ENCODE measurements at regions not wholly inside any gene's neighbourhood (a gene's known extent, or its start where the extent isn't known, plus 50 kb on each side); places are given as distances from the start of the nearest gene placed in this dataset.

GRCh38 chr10:15462253-15462897, 91.3 kb upstream of the FAM171A1 start:
- peak in 2 of 3 donors; percentile 49 to 53 for DNase-seq
- ATAC-seq (ENCODE audit: insufficient read depth, low FRiP score), result no peak
- Histone ChIP-seq H3K4me1 (ENCODE audit: control insufficient read depth in 5 of 5, insufficient read depth in 5 of 5, low read length in 5 of 5) (peaks cover 0 to 7% (median 0%) of the 10 kb centered on the region in 5 donors), H3K36me3 (ENCODE audit: control insufficient read depth in 4 of 4, insufficient read depth in 4 of 4, low read length in 4 of 4) (no peaks in the 10 kb centered on the region), H3K4me3 (no peak overlapping the region), H3K9ac (ENCODE audit: insufficient read depth in 1 of 2, low read length in 2 of 2) (no peak overlapping the region), H3K9me3 (ENCODE audit: control insufficient read depth in 4 of 4, insufficient read depth in 3 of 4, low read length in 3 of 4) (peaks cover 0 to 11% (median 2%) of the 10 kb centered on the region in 4 donors), H3K27me3 (ENCODE audit: control insufficient read depth in 3 of 3, insufficient read depth in 3 of 3, low read length in 2 of 3) (no peaks in the 10 kb centered on the region), H3K27ac (ENCODE audit: low read depth in 1 of 2, low read length in 1 of 2) (no peak overlapping the region)
- WGBS, 2 donors, result 83 to 92% methylated on average over 6 of the region's 6 CpGs
- TF ChIP-seq CTCF (IDR thresholded peaks at IDR 0.05; ENCODE audit: control extremely low read depth, extremely low read depth), result no peak

- WGBS, 2 donors, result 47 to 51% methylated on average over 9 of the region's 9 CpGs
- peaks cover 0 to 11% (median 2%) of the 10 kb centered on the region in 4 donors for H3K9me3 ChIP-seq (ENCODE audit: control insufficient read depth in 4 of 4, insufficient read depth in 3 of 4, low read length in 3 of 4)
- peaks cover 0 to 7% (median 0%) of the 10 kb centered on the region in 5 donors for H3K4me1 ChIP-seq (ENCODE audit: control insufficient read depth in 5 of 5, insufficient read depth in 5 of 5, low read length in 5 of 5)
- no peak overlapping the region for H3K4me3 ChIP-seq
- ATAC-seq (ENCODE audit: insufficient read depth, low FRiP score) (no peak), DNase-seq (peak; percentile 39 to 70 (median 50))
- peak overlapping the region in 1 of 2 donors; percentile 1 for H3K27ac ChIP-seq (ENCODE audit: low read depth in 1 of 2, low read length in 1 of 2)
- no peak overlapping the region for H3K9ac ChIP-seq (ENCODE audit: insufficient read depth in 1 of 2, low read length in 2 of 2)
- TF ChIP-seq CTCF (IDR thresholded peaks at IDR 0.05; ENCODE audit: control extremely low read depth, extremely low read depth), result peak; percentile 2
- no peaks in the 10 kb centered on the region for H3K27me3 ChIP-seq (ENCODE audit: control insufficient read depth in 3 of 3, insufficient read depth in 3 of 3, low read length in 2 of 3)
- H3K36me3 ChIP-seq (ENCODE audit: control insufficient read depth in 4 of 4, insufficient read depth in 4 of 4, low read length in 4 of 4), result no peaks in the 10 kb centered on the region
Observed at GRCh38 chr10:15461353-15462108, 90.4 kb upstream of the FAM171A1 start.

GRCh38 chr10:15460661-15461060, 89.6 kb upstream of the FAM171A1 start:
- Histone ChIP-seq H3K4me1 (ENCODE audit: control insufficient read depth in 5 of 5, insufficient read depth in 5 of 5, low read length in 5 of 5) (peaks cover 0 to 7% (median 0%) of the 10 kb centered on the region in 5 donors), H3K4me3 (no peak overlapping the region), H3K36me3 (ENCODE audit: control insufficient read depth in 4 of 4, insufficient read depth in 4 of 4, low read length in 4 of 4) (no peaks in the 10 kb centered on the region), H3K27ac (ENCODE audit: low read depth in 1 of 2, low read length in 1 of 2) (peak overlapping the region in 1 of 2 donors; percentile 17), H3K9me3 (ENCODE audit: control insufficient read depth in 4 of 4, insufficient read depth in 3 of 4, low read length in 3 of 4) (peaks cover 0 to 11% (median 2%) of the 10 kb centered on the region in 4 donors), H3K27me3 (ENCODE audit: control insufficient read depth in 3 of 3, insufficient read depth in 3 of 3, low read length in 2 of 3) (no peaks in the 10 kb centered on the region), H3K9ac (ENCODE audit: insufficient read depth in 1 of 2, low read length in 2 of 2) (no peak overlapping the region)
- DNase-seq (no peak), ATAC-seq (ENCODE audit: insufficient read depth, low FRiP score) (no peak)
- 83% methylated on average over 3 of the region's 3 CpGs for WGBS, 2 donors
- TF ChIP-seq CTCF (IDR thresholded peaks at IDR 0.05; ENCODE audit: control extremely low read depth, extremely low read depth), result no peak

Data from lung (tissue), 11 donors.